Upper lobe of left lung (tissue), 6 donors: ENCODE measurements at regions not wholly inside any gene's neighbourhood (a gene's known extent, or its start where the extent isn't known, plus 50 kb on each side); places are given as distances from the start of the nearest gene placed in this dataset.

ENCODE experiments used
- ATAC-seq, 2 donors: fragments of 200-7000 bp; cut with Tn5 transposase; one replicate each; pipeline ENCODE4 v1.9.1; 2022; ENCODE audit warnings: mild to moderate bottlenecking in 2 of 2, moderate library complexity in 2 of 2; ENCODE audit not compliant: low FRiP score in 2 of 2
- DNase-seq, 2 donors: peaks; one replicate each; pipeline ENCODE4 v3.0.0-alpha.2; 2019 to 2020
- H3K27ac ChIP-seq, 4 donors: fragments of 200-600 bp; sonication (generic); one replicate each; pipeline ENCODE4 v1.5.1; 2016 to 2019
- H3K27me3 ChIP-seq, 4 donors: fragments of 200-600 bp; sonication (generic); one replicate each; pipeline ENCODE4 v1.5.1; 2017 to 2019
- H3K36me3 ChIP-seq, 4 donors: fragments of 200-600 bp; sonication (generic); one replicate each; pipeline ENCODE4 v1.5.1; 2016 to 2019
- H3K4me1 ChIP-seq, 4 donors: fragments of 200-600 bp; sonication (generic); one replicate each; pipeline ENCODE4 v1.5.1; 2018 to 2019
- H3K4me3 ChIP-seq, 4 donors: fragments of 200-600 bp; sonication (generic); one replicate each; pipeline ENCODE4 v1.5.1; 2017 to 2019; ENCODE audit warnings: mild to moderate bottlenecking in 2 of 4, moderate library complexity in 1 of 4
- H3K9me3 ChIP-seq, 4 donors: fragments of 200-600 bp; sonication (generic); one replicate each; pipeline ENCODE4 v1.5.1; 2018 to 2019
- EP300 ChIP-seq, 4 donors: sonication (generic); formaldehyde crosslinking; IDR thresholded peaks; one replicate each; pipeline ENCODE4 v1.5.1; 2017; ENCODE audit warnings: antibody characterized with exemption in 4 of 4, control low read depth in 2 of 4
- POLR2A ChIP-seq, 4 donors: fragments of 450-650 bp; IDR thresholded peaks; one replicate each; pipeline ENCODE4 v1.5.1; 2016 to 2017; ENCODE audit warnings: antibody characterized with exemption in 4 of 4, mild to moderate bottlenecking in 2 of 4
- POLR2AphosphoS5 ChIP-seq, 2 donors: sonication (generic); formaldehyde crosslinking; IDR thresholded peaks; one replicate each; pipeline ENCODE4 v1.5.1; 2017; ENCODE audit warnings: antibody characterized with exemption in 2 of 2
- WGBS, 2 donors: methylation state at CpG; one replicate each; pipeline ENCODE4 v1.1.5; 2017 to 2018; 5-methylcytosine and 5-hydroxymethylcytosine counted together
- TF ChIP-seq, protein P1 (sequence below), 6 experiments: fragments of 450-650 bp in 4 of 6; fragments of 200-600 bp in 2 of 6; sonication (generic) in 2 of 6; IDR thresholded peaks; one replicate each; pipeline ENCODE4 v1.5.1; 2016 to 2019; ENCODE audit warnings: antibody characterized with exemption in 6 of 6
- donor health status: DM: no; HTN: no; CAD: no; lungs with moderate emphysema.
- donor health status: DM: no; HTN: yes; CAD: no; lungs with severe emphysema.

DNA sequence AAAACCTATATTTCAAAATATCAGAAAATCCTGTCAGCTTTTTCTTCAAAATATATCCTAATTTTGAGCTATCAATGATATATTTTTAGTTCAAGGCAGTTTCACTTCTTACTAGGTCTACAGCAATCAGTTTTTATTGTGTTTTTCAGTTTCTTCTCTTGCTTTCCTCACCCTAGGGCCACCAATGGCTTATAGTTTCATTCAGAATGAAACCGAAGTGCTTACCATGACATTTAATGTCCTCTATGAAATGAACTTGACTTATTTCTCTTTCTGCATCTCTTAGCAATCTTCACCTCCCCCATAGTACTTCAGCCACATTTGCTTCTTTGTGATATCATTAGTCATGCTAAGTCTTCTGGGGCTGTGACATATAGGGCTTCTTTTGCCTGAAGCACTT is 100.3 kb downstream of the ARL5B start:
- H3K27me3 ChIP-seq: no peaks in the 10 kb centered on the region
- no peaks in the 10 kb centered on the region for H3K36me3 ChIP-seq
- TF ChIP-seq, protein P1, sequence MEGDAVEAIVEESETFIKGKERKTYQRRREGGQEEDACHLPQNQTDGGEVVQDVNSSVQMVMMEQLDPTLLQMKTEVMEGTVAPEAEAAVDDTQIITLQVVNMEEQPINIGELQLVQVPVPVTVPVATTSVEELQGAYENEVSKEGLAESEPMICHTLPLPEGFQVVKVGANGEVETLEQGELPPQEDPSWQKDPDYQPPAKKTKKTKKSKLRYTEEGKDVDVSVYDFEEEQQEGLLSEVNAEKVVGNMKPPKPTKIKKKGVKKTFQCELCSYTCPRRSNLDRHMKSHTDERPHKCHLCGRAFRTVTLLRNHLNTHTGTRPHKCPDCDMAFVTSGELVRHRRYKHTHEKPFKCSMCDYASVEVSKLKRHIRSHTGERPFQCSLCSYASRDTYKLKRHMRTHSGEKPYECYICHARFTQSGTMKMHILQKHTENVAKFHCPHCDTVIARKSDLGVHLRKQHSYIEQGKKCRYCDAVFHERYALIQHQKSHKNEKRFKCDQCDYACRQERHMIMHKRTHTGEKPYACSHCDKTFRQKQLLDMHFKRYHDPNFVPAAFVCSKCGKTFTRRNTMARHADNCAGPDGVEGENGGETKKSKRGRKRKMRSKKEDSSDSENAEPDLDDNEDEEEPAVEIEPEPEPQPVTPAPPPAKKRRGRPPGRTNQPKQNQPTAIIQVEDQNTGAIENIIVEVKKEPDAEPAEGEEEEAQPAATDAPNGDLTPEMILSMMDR (IDR thresholded peaks at IDR 0.05): no peak
- no peak for TF ChIP-seq POLR2AphosphoS5 (IDR thresholded peaks at IDR 0.05)
- TF ChIP-seq POLR2A (IDR thresholded peaks at IDR 0.05): no peak
- no peak for TF ChIP-seq EP300 (IDR thresholded peaks at IDR 0.05)
- no peaks in the 10 kb centered on the region for H3K4me1 ChIP-seq
- 82 to 90% methylated on average over 1 of the region's 1 CpG for WGBS, 2 donors
- H3K4me3 ChIP-seq: no peak overlapping the region
- ATAC-seq: no peak
- no peak for DNase-seq
- H3K27ac ChIP-seq: no peak overlapping the region
- H3K9me3 ChIP-seq: no peaks in the 10 kb centered on the region

DNA sequence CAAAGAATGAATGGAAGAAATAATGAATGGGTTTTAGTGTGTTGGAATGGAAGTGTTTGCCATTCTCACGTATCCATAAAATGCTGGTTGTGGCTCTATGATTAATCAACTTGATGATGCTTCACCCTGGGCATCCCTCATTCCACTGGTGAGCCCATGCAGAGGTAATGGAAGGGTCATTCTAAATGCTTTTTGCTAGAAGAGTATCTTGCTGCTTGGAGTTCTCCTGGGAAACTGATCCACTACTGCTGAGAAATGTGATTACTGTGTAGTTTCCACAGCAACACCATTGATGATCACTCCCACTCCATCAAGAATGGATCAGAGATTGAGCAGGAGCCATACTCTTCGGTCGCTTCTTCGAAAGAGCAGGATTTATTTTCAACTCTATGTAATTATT is 101.6 kb downstream of the ARL5B start:
- TF ChIP-seq POLR2AphosphoS5 (IDR thresholded peaks at IDR 0.05) (no peak), EP300 (IDR thresholded peaks at IDR 0.05) (no peak), POLR2A (IDR thresholded peaks at IDR 0.05) (no peak)
- TF ChIP-seq, protein P1 (IDR thresholded peaks at IDR 0.05): no peak
- ATAC-seq: no peak
- Histone ChIP-seq H3K4me1 (no peaks in the 10 kb centered on the region), H3K27ac (no peak overlapping the region), H3K4me3 (no peak overlapping the region), H3K9me3 (no peaks in the 10 kb centered on the region), H3K36me3 (no peaks in the 10 kb centered on the region), H3K27me3 (no peaks in the 10 kb centered on the region)
- no peak for DNase-seq
- WGBS, 2 donors: 75 to 77% methylated on average over 4 of the region's 4 CpGs

DNA sequence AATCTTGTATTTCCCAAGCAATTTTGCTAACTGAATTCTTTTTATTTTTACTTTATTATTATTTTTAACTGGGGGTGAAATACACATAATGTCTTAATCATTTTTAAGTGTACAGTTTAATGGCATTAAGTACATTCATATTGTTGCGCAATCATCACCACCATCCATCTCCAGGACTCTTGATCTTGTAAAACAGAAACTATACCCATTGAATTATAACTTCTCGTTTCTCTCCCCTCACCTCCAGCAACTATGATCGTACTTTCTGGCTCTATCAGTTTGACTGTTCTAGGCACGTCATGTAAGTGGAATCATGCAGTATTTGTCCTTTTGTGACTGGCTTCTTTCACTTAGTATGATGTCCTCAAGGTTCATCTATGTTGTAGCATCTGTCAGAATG is 108.8 kb downstream of the ARL5B start:
- 84 to 88% methylated on average over 4 of the region's 4 CpGs for WGBS, 2 donors
- H3K4me1 ChIP-seq: no peaks in the 10 kb centered on the region
- no peak overlapping the region for H3K27ac ChIP-seq
- DNase-seq: no peak
- no peaks in the 10 kb centered on the region for H3K36me3 ChIP-seq
- no peaks in the 10 kb centered on the region for H3K9me3 ChIP-seq
- ATAC-seq: no peak
- H3K27me3 ChIP-seq: no peaks in the 10 kb centered on the region
- H3K4me3 ChIP-seq: no peak overlapping the region
- TF ChIP-seq POLR2AphosphoS5 (IDR thresholded peaks at IDR 0.05): no peak

DNA sequence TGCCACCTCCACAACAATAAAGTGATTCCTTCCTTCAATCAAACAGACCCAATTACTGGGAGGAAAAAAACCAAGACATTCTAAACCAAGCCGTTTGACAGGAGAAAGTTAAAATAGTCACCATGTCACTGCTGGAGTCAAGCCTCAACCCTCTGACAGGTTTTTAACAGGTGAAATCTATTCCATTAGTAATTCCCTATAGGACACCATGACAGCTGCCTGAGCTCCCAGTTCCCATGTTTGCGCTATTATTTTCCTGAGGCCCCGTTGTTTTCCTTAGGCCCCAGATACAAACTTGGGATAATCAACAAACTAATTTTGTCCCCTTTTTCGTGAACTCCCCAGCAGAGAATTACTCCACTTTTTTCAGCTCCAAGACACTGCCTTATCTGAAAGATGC is 113.9 kb downstream of the ARL5B start:
- no peak for ATAC-seq
- WGBS, 2 donors: 72 to 84% methylated on average over 4 of the region's 4 CpGs

DNA sequence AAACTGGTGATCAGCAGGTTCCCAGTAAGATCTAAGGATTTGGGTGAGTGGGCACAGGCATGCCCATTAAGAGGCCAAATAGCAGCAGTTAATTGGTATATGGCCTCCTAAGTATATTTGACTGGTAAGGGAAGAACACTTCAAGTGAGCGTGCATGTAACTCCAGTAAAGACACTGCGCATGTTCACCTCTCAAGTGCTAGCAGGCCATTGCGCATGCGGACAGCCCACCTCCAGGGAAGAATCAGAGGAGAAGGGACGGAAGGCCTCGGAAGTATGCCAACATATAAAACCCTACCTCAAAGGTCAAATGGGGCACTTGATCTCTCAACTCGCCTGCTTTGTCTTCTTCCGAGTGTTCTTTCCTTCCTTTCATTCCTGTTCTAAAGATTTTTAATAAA is 118.0 kb downstream of the ARL5B start:
- no peaks in the 10 kb centered on the region for H3K36me3 ChIP-seq
- no peak overlapping the region for H3K4me3 ChIP-seq
- H3K9me3 ChIP-seq: no peaks in the 10 kb centered on the region
- H3K27ac ChIP-seq: no peak overlapping the region
- 89 to 92% methylated on average over 8 of the region's 8 CpGs for WGBS, 2 donors
- no peaks in the 10 kb centered on the region for H3K4me1 ChIP-seq
- DNase-seq (no peak), ATAC-seq (no peak)
- no peaks in the 10 kb centered on the region for H3K27me3 ChIP-seq
- no peak for TF ChIP-seq POLR2AphosphoS5 (IDR thresholded peaks at IDR 0.05)
- TF ChIP-seq, protein P1 (IDR thresholded peaks at IDR 0.05): no peak
- no peak for TF ChIP-seq EP300 (IDR thresholded peaks at IDR 0.05)
- no peak for TF ChIP-seq POLR2A (IDR thresholded peaks at IDR 0.05)

More for the DNA sequence above, 113.9 kb downstream of the ARL5B start:
- H3K4me1 ChIP-seq: no peaks in the 10 kb centered on the region
- no peak overlapping the region for H3K4me3 ChIP-seq
- TF ChIP-seq, protein P1 (IDR thresholded peaks at IDR 0.05): no peak
- TF ChIP-seq POLR2A (IDR thresholded peaks at IDR 0.05): no peak
- no peak for TF ChIP-seq POLR2AphosphoS5 (IDR thresholded peaks at IDR 0.05)
- TF ChIP-seq EP300 (IDR thresholded peaks at IDR 0.05): no peak
- H3K9me3 ChIP-seq: no peaks in the 10 kb centered on the region
- no peak overlapping the region for H3K27ac ChIP-seq
- H3K27me3 ChIP-seq: no peaks in the 10 kb centered on the region
- no peaks in the 10 kb centered on the region for H3K36me3 ChIP-seq
- no peak for DNase-seq
